Astrocyte of the spinal cord (primary cell): ENCODE measurements at regions not wholly inside any gene's neighbourhood (a gene's known extent, or its start where the extent isn't known, plus 50 kb on each side); places are given as distances from the start of the nearest gene placed in this dataset.
"Not testable (repeated sequence)": the region's sequence is repeated elsewhere in the genome, so short reads cannot be mapped to it uniquely, and the experiment has no call there.

Experiments
- DNase-seq: peaks from one replicate; pipeline ENCODE4 v3.0.0; 2011; ENCODE audit warnings: low read depth, low spot score
- H3K4me3 ChIP-seq: 2 replicates; pipeline ENCODE4 v1.5.1; 2011; ENCODE audit warnings: low read depth, mild to moderate bottlenecking, low read length, moderate library complexity
- in situ Hi-C: cut with HindIII; loops from 2 replicates; pipeline ENCODE4 v1.10.0; 2017; ENCODE audit warnings: low sequenced_read_pairs
- TF ChIP-seq, protein P1 (sequence below): IDR thresholded peaks from 2 replicates; pipeline ENCODE4 v1.5.1; 2012; ENCODE audit warnings: low read depth, mild to moderate bottlenecking, low read length, inconsistent platforms

DNA sequence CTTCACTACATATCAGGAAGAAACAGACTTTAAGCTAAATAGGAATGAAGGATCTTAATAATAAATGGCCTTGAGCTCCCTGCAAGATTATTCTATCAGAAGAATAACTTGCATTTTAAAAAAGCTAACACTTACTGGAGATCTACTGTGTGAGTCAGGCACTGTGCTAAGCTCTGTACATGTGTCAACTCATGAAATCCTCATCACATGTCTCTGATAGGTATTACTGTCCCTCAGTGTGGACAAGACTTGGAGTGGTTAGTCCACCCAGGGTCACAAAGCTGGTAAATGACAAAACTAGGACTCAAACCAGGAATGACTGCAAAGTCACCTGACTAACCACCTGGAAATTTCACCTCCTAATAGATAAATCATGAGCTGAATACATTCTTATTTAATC lies 57.1 kb upstream of the KCTD7 start:
- no peak for DNase-seq
- in situ Hi-C loops: no loop called here
- no peak overlapping the region for H3K4me3 ChIP-seq

DNA sequence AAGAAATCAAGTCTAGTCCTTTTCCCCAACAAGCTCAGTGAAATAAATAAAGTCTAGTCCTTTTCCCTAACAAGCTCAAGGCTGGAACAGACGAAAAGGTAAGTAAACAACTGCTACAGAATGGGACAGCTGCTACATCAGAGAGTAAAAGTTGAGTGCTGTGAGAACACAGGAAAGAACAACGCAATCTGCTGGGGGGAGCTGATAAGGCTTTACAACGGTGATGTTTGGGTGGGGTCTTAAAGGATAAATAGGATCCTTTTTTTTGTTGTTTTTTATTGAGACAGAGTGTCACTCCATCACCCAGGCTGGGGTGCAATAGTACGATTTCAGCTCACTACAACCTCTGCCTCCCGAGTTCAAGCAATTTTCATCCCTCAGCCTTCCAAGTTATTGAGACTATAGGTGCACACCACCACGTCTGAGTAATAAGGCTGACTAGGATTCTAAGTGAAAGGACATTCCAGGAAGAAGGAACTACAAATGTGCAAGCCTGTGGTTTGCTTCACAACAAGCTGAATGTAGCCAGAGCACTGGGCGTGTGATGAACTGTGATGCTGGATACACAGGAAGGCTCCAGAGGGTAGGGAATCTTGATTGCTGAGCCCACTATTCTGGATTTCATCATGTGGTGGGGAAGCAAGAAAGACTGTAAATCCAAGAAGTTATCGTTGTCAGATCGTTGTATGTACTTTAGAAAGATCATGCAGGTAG lies 54.7 kb upstream of the KCTD7 start:
- DNase-seq, H3K4me3 ChIP-seq, in situ Hi-C loops: not testable (repeated sequence)

More for the DNA sequence above, 57.1 kb upstream of the KCTD7 start:
- TF ChIP-seq, protein P1, sequence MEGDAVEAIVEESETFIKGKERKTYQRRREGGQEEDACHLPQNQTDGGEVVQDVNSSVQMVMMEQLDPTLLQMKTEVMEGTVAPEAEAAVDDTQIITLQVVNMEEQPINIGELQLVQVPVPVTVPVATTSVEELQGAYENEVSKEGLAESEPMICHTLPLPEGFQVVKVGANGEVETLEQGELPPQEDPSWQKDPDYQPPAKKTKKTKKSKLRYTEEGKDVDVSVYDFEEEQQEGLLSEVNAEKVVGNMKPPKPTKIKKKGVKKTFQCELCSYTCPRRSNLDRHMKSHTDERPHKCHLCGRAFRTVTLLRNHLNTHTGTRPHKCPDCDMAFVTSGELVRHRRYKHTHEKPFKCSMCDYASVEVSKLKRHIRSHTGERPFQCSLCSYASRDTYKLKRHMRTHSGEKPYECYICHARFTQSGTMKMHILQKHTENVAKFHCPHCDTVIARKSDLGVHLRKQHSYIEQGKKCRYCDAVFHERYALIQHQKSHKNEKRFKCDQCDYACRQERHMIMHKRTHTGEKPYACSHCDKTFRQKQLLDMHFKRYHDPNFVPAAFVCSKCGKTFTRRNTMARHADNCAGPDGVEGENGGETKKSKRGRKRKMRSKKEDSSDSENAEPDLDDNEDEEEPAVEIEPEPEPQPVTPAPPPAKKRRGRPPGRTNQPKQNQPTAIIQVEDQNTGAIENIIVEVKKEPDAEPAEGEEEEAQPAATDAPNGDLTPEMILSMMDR: no peak

DNA sequence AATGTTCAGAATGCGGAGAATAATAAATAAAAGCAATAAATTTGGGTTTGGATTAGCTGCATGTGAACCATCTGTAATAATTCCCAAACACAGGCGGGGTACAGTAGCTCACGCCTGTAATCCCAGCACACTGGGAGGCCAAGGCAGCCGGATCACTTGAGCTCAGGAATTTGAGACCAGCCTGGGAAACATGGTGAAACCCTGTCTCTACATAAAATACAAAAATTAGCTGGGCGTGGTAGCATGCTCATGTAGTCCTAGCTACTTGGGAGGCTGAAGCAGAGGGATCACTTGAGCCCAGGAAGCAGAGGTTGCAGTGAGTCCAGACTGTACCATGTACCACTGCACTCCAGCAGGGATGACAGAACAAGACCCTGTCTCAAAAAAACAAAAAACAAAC lies 53.9 kb upstream of the KCTD7 start:
- DNase-seq, H3K4me3 ChIP-seq, in situ Hi-C loops: not testable (repeated sequence)

DNA sequence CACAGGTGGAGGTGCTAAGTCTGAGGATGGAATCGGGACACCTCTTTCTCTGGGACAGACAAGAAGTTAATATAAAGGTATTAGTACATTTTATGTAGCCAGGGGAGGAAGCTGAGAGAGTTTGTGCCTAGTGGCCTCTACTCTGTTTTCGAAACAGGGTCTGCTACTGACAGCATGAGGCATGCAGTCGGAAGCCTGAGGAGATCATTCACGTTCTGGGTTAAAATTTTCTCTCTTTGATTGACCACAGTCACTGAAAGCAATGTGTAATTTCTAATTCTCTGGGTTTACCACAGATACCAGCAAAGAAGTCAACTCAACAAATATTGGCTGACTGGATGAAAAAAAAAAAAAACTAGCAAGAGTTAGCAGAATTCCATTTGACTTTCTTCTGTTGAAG lies 53.3 kb upstream of the KCTD7 start:
- TF ChIP-seq, protein P1: no peak
- H3K4me3 ChIP-seq: no peak overlapping the region
- in situ Hi-C loops: no loop called here
- DNase-seq: no peak

DNA sequence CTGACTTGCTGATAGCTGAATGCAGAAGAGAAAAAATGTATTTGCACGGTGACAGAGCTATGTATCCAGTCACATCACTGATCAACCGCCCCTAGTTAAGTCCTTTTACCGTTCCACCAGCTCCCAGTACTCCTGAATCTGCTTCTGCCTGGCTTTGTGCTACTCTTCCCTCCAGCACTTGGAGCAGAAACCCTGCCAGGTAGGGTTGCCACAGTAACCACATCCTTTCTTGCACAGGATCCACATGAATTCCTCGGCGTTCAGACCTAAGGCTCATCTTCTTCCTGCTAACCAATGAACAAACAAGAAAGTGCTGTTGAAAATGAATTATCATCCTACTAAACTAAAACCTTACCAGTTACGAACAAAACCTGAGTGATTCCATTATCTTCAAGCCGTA lies 52.0 kb upstream of the KCTD7 start:
- TF ChIP-seq, protein P1: no peak
- in situ Hi-C loops: no loop called here
- H3K4me3 ChIP-seq: no peak overlapping the region
- DNase-seq: no peak
